T-helper 9 cell (primary cell): ENCODE measurements at regions not wholly inside any gene's neighbourhood (a gene's known extent, or its start where the extent isn't known, plus 50 kb on each side); places are given as distances from the start of the nearest gene placed in this dataset.
"Not testable (repeated sequence)": the region's sequence is repeated elsewhere in the genome, so short reads cannot be mapped to it uniquely, and the experiment has no call there.

Source experiments
- DNase-seq: peaks from one replicate; pipeline ENCODE4 v3.0.0-alpha.2; 2020

DNA sequence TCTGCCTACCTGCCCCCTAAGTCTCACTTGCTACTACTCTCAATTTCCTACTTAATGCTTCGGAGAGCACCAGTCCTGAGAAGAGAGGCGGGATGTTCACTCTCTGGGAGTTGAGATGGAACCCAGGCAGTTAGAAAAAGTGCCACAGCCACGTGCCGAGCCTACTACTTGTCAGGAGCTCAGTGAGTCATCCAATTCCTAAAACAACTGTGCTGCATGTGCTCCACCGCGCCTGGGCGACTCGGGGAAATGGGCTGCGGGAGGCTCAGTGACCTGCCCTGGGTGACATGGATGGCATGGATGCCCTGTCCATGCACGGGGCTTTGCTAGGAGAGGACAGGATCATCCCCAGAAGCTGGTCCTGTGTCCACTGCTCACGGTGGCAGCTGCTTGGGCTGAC lies 2884.2 kb downstream of the RPIA start:
- not testable (repeated sequence) for DNase-seq

DNA sequence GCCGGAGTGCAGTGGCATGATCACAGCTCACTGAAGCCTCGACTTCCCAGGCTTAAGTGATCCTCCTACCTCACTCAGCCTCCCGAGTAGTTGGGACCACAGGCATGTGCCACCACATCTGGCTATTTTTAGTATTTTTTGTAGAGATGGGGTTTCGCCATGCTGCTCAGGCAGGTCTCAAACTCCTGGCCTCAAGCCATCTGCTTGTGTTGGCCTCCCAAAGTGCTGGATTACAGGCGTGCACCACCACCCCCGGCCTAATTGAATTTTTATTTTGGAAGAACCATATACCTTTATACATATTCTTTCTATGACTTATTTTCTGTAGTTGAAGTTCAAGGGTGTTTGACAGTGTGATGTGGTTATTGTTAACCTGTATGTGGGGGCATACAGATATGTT lies 2885.9 kb downstream of the RPIA start:
- DNase-seq = not testable (repeated sequence)

DNA sequence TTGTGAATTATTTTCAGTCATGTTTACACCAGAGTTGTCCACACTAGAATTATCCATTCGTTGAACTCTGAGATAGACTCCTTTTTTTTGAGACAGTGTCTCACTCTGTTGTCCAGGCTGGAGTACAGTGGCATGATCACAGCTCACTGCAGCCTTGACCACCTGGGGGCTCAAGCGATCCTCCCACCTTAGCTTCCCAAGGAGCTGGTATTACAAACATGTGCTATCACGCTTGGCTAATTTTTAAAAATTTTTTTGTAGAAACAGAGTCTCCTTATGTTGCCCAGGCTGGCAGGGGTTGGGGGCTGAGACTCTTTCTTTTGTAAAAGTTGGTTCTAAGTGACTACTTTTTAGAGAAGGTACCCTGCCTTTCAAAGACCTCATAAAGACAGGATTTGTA lies 2887.2 kb downstream of the RPIA start:
- not testable (repeated sequence) for DNase-seq

DNA sequence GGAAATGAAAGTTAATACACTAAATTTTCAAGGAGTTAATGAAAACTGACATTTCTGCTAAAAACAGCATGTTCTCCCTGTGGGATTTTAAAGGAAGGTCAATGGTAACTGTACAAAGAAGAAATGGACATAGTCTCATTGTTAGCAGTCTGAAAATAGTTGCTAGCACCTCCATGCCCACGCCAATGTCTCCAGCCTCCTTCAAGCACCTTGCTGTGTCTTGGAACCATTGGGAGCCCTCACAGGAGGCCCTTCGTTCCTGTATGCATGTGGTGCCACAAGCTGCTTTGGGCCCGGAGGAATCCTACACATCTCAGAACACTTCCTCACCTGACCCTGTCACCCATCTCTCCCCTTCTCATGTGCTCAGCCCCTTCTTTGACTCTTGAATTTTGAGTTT lies 2888.1 kb downstream of the RPIA start:
- DNase-seq = not testable (repeated sequence)

DNA sequence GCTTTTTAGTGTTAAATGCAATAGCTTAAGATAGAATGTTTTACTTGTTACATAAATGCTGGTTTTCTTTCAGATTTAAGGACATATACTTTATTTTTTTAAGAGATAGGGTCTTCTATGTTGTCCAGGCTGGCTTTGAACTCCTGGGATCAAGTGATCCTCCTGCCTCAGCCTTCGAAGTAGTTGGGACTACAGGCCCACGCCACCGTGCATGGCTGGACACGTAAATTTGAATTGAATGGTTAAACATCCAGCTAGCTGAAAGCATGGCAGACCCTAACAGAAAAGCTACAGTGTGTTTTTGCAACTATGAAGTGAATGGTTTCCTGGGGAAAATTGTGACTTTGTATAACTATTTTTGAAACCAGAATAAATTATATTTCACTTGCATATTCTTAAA lies 2888.6 kb downstream of the RPIA start:
- DNase-seq = not testable (repeated sequence)

DNA sequence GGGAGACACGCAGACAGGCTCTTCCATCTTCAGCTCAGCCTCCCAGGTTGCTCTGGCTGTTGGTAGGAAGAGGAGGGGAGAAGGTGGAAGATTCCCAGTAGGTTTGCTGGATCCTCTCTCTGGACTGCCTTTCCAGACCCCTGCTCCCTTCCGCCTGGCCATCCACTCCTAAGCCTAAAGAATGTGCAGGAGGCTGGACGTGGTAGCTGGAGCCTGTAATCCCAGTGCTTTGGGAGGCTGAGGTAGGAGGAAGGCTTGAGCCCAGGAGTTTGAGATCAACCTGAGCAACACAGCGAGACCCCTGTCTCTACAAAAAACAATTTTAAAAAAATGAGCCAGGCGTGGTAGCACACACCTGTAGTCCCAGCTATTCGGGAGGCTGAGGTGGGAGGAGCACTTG lies 2895.6 kb downstream of the RPIA start:
- DNase-seq = not testable (repeated sequence)

DNA sequence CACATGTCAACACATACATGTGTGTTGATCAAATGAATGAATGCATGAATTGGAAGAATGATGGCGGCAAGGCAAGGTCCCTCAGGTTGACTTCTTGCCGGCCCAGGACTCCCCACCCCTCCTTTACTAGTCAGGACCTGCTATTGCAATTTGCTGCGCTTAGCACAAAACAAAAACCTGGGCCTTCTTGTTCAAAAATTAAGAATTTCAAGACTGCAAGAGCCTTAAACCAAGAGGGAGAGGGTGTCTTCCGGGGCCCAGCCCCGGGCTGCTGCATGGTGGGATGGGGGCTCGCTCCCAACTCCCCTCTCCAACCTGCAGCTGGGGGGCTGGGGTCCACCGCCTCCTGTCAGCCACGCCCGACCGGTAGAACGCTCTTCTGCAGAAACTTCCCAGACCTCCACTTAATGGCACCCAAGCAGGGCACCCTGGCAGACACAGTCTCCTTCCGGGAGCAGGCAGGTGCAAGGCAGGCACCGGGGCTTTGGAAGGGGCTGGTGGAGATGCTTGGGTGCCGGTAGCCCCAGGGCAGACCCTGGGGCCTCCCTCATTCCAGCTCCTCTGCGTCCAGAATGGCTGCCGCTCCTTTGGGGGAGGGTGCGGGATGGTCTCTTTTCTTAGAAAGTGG lies 2896.5 kb downstream of the RPIA start:
- not testable (repeated sequence) for DNase-seq

DNA sequence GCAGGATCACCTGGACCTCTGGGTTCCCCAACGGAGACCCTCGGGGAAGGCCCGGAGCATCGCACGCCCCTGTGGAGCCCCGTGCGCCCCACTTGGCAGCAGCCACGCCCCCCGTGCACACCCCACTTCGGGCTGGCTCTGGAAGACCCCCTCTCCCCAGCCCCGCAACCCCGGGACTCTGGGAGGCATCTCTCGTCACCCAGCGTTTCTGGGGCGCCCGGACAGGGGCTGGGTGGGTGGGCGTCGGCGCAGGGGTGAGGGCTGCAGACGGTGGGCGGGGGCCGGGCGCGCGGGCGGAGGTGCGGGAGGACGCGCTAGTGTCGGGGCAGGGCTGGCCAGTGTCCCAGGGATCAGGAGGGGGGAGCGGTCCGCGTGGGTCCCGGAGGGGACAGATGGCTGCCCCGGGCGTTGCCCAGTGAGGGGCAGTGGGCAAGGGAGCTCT lies 2897.3 kb downstream of the RPIA start:
- not testable (repeated sequence) for DNase-seq

DNA sequence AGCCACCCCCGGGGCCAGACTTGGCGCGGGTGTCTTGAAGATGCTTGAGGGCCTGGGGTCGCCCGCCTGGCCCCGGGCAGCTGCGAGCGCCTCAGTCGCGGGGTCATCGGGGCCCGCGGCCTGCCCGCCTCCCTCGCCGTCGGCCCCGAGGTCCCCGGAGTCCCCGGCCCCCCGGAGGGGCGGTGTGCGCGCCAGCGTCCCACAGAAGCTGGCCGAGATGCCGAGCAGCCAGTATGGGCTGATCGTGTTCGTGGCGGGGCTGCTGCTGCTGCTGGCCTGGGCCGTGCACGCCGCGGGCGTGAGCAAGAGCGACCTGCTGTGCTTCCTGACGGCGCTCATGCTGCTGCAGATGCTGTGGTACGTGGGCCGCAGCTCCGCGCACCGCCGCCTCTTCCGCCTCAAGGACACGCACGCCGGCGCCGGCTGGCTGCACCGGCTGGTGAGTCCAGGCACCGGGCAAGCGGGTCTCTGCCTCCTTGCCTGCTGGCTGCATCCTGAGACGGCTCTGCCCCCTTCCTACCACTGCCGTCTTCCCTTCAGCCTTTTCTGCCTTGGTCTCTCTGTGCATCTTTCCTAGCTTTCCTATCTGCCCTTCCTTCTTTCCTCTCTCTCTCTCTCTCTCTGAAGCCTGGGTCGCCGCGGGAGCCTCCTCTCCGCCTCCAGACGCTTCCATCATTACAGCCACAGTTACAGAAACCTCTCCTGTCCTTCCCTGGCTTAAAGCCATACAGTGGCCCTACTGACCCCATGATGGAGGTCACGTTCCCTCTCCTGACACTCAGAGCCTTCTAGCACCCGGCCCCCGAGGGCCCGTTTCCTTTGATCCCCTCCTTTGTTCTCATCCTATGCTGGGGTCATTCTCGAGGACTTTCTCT lies 2898.2 kb downstream of the RPIA start:
- DNase-seq = not testable (repeated sequence)

DNA sequence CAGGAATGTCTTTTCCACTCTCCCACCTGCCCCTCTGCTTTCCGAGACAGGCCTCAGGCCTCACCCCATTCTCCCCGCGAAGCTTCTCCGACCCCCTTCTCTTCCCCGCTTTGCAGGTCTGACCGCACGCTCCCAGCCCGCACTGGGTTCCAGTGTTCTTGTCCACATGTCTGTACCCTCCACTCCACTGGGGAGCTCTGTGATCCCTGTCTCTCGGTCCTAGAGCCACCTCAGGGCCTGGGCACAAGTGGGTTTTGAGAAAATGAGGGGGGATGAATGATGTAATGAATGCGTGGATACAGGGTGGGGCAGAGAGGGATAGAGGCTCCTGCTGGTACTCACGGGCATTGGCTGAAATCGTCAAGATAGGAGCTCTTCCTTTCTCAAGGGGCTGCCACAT lies 2898.9 kb downstream of the RPIA start:
- DNase-seq = not testable (repeated sequence)

DNA sequence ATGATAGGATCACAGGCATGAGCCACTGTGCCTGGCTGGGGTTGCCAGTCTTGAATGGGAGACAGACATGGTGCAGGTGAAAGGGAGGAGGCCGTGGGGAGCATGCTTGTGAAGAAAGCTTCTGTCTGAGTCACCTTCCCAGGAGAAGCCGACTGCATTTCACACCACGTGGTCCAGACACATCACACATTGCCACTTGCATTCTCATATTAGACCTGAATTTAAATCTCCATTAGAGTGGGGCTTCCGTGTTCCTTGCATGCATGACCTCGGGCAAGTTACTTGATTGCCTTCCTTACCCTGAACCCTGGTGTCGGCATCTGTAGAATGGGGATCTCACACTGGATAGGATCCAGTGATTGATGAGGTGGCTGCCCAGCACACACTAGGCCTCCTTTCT lies 2899.6 kb downstream of the RPIA start:
- not testable (repeated sequence) for DNase-seq

DNA sequence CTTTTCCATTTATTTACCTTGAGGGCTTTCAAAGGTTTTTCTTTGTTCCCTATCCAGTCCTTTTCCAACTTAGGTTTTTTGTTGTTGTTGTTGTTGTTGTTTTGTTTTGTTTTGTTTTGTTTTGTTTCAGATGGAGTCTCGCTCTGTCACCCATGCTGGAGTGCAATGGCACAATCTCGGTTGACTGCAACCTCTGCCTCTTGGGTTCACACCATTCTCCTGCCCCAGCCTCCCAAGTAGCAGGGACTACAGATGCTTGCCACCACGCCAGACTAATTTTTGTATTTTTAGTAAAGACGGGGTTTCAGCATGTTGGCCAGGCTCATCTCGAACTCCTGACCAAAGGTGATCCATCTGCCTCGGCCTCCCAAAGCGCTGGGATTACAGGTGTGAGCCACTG lies 2906.0 kb downstream of the RPIA start:
- DNase-seq = not testable (repeated sequence)

DNA sequence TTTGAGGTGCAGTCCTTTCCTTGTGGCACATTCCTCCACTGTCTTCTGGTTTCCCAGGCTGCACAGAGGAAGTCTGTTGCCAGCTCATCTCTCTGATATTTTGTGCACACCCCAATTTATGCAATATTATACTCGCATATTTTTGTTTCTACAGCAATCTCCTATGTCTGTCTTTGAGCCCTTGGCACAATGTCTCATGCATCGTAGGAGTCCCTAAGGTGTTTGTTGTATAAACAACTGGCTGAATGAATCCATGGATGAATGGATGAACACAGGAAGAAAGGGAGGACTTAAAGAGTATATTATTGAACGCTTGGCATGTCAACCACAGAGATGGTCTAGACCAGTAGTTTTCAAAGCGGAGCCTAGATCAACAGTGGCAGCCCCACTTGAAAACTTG lies 2907.0 kb downstream of the RPIA start:
- not testable (repeated sequence) for DNase-seq

DNA sequence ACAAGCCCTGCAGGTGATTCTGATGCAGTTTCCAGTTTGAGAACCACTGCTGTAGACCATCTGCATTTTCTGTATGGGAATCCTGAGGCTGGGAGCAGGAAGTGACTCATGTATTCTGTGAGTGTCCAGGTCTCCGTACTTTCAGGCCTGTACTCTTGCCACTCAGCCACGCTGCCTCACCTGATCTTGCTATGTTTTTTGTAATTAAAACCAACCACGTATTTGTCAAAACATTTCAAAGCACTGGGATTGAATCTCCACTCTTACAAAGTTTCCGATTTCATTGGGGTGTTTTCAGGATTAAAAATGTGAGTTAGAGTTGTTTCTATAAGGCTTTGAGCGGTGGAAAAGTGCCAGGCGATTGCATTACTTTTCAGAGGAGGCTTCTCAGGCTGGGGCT lies 2907.5 kb downstream of the RPIA start:
- not testable (repeated sequence) for DNase-seq

DNA sequence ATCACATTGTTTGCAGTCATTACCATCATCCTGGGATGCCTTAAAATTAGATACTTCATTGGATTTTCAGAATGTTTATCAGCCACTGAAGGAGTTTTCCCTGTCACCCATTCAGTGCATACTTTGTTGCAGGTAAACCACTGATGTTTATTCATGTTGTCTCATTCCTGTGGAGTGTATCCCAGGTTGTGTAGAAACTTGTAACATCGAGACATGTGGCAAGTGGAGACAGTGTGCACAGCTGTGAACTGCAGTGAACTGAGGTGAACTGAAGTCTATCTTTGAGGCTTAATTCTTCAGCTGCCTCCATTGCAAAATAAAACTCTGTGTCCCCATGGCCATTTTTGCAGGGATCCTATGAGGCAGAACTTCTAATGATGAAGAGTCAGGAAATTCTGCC lies 2911.4 kb downstream of the RPIA start:
- not testable (repeated sequence) for DNase-seq

DNA sequence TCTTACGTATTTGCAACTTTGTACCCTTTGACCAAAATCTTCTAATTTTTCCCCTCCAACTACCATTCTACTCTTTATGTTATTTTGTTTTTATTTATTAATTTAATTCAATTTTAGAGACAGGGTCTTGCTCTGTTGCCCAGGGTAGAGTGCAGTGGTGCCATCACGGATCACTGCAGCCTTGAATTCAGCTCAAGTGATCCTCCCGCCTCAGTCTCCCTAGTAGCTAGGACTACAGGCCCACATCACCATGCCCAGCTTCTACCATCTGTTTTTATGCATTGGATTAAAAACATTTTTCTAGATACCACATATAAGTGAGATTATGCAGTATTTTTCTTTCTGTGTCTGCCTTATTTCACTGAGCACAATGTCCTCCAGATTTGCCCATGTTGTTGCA lies 2912.5 kb downstream of the RPIA start:
- DNase-seq = not testable (repeated sequence)

DNA sequence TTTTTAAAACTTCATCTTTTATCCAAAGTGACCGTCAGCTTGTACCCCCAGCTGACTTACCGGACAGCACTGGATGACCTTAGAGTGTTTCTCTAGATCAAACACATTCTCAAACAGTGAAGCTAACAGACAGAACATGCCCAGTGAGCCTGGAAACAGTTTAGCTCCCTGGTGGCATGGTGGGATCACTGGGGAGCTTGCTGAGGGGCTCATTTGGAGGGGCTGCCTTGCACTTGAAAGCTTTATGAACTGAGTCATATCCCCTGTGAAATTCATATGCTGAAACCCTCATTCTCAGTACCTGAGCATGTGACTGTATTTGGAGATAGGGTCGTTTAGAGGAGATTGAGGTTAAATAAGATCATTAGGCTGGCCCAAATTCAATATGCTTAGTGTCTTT lies 2913.2 kb downstream of the RPIA start:
- DNase-seq = not testable (repeated sequence)

DNA sequence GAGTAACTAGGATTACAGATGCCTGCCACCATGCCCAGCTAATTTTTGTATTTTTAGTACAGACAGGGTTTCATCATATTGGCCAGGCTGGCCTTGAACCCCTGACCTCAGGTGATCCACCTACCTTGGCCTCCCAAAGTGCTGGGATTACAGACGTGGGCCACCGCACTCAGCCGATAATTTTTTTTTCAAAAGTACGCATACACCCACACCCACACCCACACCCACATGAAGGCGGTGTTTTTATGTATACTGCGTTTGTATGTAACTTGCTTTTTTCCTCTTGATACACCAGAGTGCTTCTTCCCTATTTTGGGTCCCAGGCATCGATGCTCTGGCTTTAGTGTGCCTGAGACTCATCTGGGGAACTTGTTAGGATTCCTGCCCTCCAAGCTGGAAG lies 2932.3 kb downstream of the RPIA start:
- not testable (repeated sequence) for DNase-seq

DNA sequence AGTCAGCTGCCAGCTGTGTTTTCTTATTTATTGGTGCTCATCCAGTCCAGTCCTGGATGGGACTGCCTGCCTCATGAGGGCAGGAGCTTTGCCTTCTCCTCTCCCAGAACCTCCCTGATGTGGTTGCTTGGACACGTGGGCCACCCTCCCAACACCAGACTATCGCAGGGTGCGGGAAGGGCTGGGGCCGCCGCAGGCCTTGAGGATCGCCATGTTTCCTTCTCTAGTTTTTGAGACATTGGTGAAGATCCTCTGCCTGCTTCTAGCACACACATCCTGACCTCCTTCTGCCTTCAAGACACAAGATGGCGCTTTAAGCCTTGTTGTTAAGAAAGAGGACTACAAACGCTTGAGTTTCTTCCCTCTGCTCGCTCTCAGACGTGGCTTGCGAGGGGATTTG lies 2937.0 kb downstream of the RPIA start:
- DNase-seq = not testable (repeated sequence)

DNA sequence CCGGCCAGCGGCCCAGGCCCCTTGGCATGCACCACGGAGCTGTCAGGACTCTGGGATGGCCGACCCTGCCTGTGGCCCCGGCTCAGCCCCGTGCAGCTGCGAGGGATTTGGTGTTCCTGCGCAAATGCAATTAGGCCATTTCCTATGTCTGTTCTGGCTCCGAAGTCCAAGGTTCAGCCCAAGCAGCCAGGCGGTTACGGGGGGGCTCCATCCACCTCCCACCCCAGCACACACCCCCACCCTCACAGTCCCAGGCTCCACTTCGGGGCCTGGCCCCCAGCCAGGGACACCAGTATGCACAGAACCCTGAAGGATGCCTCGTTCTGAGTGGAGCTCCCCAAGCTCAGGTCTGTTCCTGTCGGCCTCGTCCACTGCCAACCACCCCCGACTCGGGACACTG lies 2965.7 kb downstream of the RPIA start:
- DNase-seq = not testable (repeated sequence)

DNA sequence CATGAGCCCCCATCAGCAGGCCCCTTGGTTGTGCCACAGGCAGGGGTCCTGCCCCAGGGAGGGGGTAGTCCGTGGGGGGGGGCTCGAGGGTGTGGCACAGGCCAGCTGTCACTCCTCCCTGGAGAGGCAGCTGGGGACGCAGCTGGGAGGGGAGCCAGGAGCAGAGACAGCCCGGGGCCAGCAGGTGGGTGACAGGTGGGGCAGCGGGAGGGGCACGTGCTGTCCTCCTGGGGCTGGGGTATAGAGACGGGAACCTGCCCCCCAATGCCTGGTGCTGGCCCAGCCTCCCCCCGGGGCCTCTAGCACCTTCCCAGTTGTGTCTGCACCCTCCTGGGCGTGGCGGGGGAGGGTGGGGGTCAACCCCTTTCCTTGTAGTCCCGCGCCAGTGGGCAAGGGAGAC lies 2966.9 kb downstream of the RPIA start:
- DNase-seq = not testable (repeated sequence)

DNA sequence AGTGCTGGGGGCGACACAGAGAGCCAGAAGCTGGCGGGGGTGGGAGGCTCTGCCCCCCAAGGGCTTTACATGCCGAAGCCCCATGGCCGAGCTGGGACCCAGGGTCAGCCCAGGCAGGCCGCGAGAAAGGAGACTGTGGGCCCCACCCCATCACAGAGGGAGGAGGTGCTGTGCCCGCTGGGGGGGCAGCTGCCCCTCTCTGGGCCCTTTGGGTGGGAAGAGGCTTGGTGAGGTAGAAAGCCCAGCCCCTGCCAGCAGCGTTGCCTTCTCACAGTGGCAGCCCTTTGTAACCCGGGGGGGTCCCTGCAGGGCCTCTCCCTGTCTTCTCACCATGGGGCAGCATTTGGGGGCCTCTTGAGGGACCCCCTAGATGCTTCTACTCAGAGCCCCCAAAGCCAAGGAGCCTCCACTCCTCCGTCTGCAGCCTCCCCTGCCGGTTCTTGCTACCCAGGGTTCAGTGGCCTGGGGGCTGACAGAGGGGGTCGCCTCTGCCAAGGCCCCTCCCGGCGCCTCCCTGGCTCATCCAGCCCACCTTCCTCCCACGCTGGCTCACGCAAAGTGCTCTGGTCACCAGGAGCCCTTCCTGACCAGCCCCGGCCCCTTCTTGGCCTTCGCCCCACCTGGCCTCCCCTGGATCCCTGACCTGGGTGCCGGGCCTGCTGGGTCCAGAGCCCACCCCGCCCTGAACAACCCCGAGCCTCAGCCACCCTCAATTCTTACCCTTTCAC lies 2967.9 kb downstream of the RPIA start:
- DNase-seq = not testable (repeated sequence)

DNA sequence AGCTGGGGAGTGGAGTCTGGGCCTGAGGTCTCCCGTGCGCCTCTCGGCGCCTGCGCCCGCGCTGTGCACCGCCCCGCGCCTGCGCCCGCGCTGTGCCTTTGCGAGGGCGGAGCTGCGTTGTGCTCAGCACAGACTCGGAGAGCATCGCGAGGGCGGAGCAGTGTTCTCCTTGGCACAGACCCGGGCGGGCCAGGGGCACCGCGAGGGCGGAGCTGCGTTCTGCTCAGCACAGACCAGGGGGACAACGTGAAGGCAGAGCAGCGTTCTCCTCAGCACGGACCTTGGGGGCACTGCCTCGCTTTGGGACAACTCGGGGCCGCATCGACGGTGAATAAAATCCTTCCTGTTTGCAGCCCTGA lies 2968.4 kb downstream of the RPIA start:
- DNase-seq = not testable (repeated sequence)
